MM.1S (cell line): ENCODE measurements at regions not wholly inside any gene's neighbourhood (a gene's known extent, or its start where the extent isn't known, plus 50 kb on each side); places are given as distances from the start of the nearest gene placed in this dataset.

Experiments
- DNase-seq: peaks from one replicate; pipeline ENCODE4 v3.0.0-alpha.2; 2015
- H2AFZ ChIP-seq: fragments of 300-600 bp; sonication (generic); 2 replicates; pipeline ENCODE4 v1.6.0; 2016; ENCODE audit warnings: antibody characterized with exemption, low read length
- H3F3A ChIP-seq: fragments of 300-600 bp; sonication (generic); 2 replicates; pipeline ENCODE4 v1.6.1; 2016; ENCODE audit warnings: mild to moderate bottlenecking, antibody characterized with exemption, low read length, moderate library complexity, mixed read lengths; ENCODE audit not compliant: insufficient read depth
- H3K27ac ChIP-seq: fragments of 300-600 bp; sonication (generic); 2 replicates; pipeline ENCODE4 v1.5.1; 2016; ENCODE audit warnings: mild to moderate bottlenecking, low read length
- H3K27me3 ChIP-seq: fragments of 300-600 bp; sonication (generic); replicated peaks from 2 replicates; pipeline ENCODE4 v1.6.0; 2016; ENCODE audit warnings: low read length; ENCODE audit not compliant: insufficient read depth
- H3K36me3 ChIP-seq: fragments of 300-600 bp; sonication (generic); replicated peaks from 2 replicates; pipeline ENCODE4 v1.6.1; 2016; ENCODE audit warnings: mild to moderate bottlenecking, low read length, mixed read lengths; ENCODE audit not compliant: insufficient read depth
- H3K4me1 ChIP-seq: fragments of 300-600 bp; sonication (generic); 2 replicates; pipeline ENCODE4 v1.6.1; 2016; ENCODE audit warnings: low read length, mixed read lengths
- H3K4me2 ChIP-seq: fragments of 300-600 bp; sonication (generic); 2 replicates; pipeline ENCODE4 v1.6.0; 2016; ENCODE audit warnings: low read depth, low read length
- H3K4me3 ChIP-seq: fragments of 300-600 bp; sonication (generic); 2 replicates; pipeline ENCODE4 v1.5.1; 2016; ENCODE audit warnings: low read length, mixed read lengths
- H3K79me2 ChIP-seq: fragments of 300-600 bp; sonication (generic); 2 replicates; pipeline ENCODE4 v1.6.1; 2016; ENCODE audit warnings: mixed run types, low read length, mixed read lengths
- H3K9ac ChIP-seq: fragments of 300-600 bp; sonication (generic); 2 replicates; pipeline ENCODE4 v1.6.1; 2016; ENCODE audit warnings: low read length, mixed read lengths
- H3K9me2 ChIP-seq: fragments of 300-600 bp; sonication (generic); replicated peaks from 2 replicates; pipeline ENCODE4 v1.6.1; 2016; ENCODE audit warnings: mild to moderate bottlenecking, low read length, mixed read lengths; ENCODE audit not compliant: insufficient read depth
- H3K9me3 ChIP-seq: fragments of 300-600 bp; sonication (generic); replicated peaks from 2 replicates; pipeline ENCODE4 v1.6.1; 2016; ENCODE audit warnings: mild to moderate bottlenecking, low read length, mixed read lengths; ENCODE audit not compliant: insufficient read depth
- H4K20me1 ChIP-seq: fragments of 300-600 bp; sonication (generic); 2 replicates; pipeline ENCODE4 v1.6.1; 2016; ENCODE audit warnings: mild to moderate bottlenecking, low read length, moderate library complexity, mixed read lengths; ENCODE audit not compliant: insufficient read depth
- EZH2 ChIP-seq: fragments of 300-600 bp; sonication (generic); optimal IDR thresholded peaks from 2 replicates; pipeline ENCODE3; 2017; ENCODE audit warnings: low read depth, mild to moderate bottlenecking, antibody characterized with exemption, low read length, mixed read lengths
- EZH2phosphoT487 ChIP-seq: fragments of 300-600 bp; sonication (generic); IDR thresholded peaks from 2 replicates; pipeline ENCODE4 v1.6.1; 2018; ENCODE audit warnings: antibody characterized with exemption, low read length
- TF ChIP-seq, protein P1 (sequence below): fragments of 300-600 bp; sonication (generic); IDR thresholded peaks from 2 replicates; pipeline ENCODE4 v1.5.1; 2016; ENCODE audit warnings: antibody characterized with exemption, low read length, mixed read lengths

DNA sequence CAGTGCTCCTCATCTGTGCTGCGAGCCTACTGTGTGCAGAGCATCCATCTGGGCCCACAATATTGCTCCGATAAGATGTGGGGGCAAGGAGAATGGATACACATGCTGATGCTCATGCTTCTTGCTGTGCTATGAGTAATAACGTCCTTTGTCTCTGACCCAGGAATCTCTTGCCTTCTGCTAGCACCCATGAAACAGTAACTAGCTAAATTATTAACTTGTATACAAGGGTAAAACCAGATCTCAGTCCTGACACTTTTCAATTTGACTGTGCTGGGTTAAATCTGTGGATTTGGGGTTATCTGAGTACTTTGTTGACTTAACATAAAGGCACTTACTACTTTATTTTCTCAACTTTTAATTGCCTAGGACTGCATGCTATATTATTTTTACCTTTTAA lies 357.6 kb downstream of the SLC4A3 start:
- Histone ChIP-seq H3K27ac (no peak overlapping the region), H3K79me2 (no peaks in the 10 kb centered on the region), H3K9me3 (no peaks in the 10 kb centered on the region), H2AFZ (no peak overlapping the region), H3K27me3 (no peaks in the 10 kb centered on the region), H3K36me3 (no peaks in the 10 kb centered on the region), H3K9ac (no peak overlapping the region), H3K4me3 (no peak overlapping the region), H3K4me2 (no peak overlapping the region), H3F3A (no peaks in the 10 kb centered on the region), H4K20me1 (no peaks in the 10 kb centered on the region), H3K4me1 (no peaks in the 10 kb centered on the region), H3K9me2 (no peaks in the 10 kb centered on the region)
- no peak for TF ChIP-seq EZH2
- TF ChIP-seq, protein P1, sequence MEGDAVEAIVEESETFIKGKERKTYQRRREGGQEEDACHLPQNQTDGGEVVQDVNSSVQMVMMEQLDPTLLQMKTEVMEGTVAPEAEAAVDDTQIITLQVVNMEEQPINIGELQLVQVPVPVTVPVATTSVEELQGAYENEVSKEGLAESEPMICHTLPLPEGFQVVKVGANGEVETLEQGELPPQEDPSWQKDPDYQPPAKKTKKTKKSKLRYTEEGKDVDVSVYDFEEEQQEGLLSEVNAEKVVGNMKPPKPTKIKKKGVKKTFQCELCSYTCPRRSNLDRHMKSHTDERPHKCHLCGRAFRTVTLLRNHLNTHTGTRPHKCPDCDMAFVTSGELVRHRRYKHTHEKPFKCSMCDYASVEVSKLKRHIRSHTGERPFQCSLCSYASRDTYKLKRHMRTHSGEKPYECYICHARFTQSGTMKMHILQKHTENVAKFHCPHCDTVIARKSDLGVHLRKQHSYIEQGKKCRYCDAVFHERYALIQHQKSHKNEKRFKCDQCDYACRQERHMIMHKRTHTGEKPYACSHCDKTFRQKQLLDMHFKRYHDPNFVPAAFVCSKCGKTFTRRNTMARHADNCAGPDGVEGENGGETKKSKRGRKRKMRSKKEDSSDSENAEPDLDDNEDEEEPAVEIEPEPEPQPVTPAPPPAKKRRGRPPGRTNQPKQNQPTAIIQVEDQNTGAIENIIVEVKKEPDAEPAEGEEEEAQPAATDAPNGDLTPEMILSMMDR: no peak
- no peak for DNase-seq

DNA sequence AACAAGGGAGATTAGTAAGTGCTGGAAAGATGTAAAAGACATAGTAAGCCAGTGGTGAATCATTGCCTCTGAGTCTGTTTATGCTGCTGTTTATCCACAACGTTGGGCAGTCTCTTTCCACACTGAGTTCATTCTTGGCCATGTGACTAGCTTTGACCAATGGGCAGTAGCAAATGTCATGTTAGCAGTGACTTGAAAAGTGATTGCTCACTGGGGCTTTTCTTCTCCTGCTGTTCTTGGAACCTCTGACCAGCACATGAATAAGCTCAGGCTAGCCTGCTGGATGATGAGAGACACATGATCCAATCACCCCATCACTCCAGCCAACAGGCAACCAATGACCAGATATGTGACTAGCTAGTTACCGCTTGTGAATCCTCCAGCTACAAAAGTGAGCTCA lies 360.4 kb downstream of the SLC4A3 start:
- no peak overlapping the region for H3K4me2 ChIP-seq
- no peaks in the 10 kb centered on the region for H3K36me3 ChIP-seq
- no peaks in the 10 kb centered on the region for H3K27me3 ChIP-seq
- no peak overlapping the region for H3K4me3 ChIP-seq
- H3K4me1 ChIP-seq: no peaks in the 10 kb centered on the region
- no peaks in the 10 kb centered on the region for H3F3A ChIP-seq
- H2AFZ ChIP-seq: no peak overlapping the region
- no peaks in the 10 kb centered on the region for H3K79me2 ChIP-seq
- H3K27ac ChIP-seq: no peak overlapping the region
- no peak for DNase-seq
- H4K20me1 ChIP-seq: no peaks in the 10 kb centered on the region
- no peak for TF ChIP-seq EZH2
- no peak for TF ChIP-seq EZH2phosphoT487
- TF ChIP-seq, protein P1: no peak
- H3K9me2 ChIP-seq: no peaks in the 10 kb centered on the region
- H3K9me3 ChIP-seq: no peaks in the 10 kb centered on the region
- no peak overlapping the region for H3K9ac ChIP-seq

- H3K9ac ChIP-seq: no peak overlapping the region
- no peaks in the 10 kb centered on the region for H3K79me2 ChIP-seq
- no peaks in the 10 kb centered on the region for H3K9me2 ChIP-seq
- H3K27ac ChIP-seq: no peak overlapping the region
- no peaks in the 10 kb centered on the region for H3K27me3 ChIP-seq
- H3K4me1 ChIP-seq: no peaks in the 10 kb centered on the region
- no peaks in the 10 kb centered on the region for H3F3A ChIP-seq
- H4K20me1 ChIP-seq: no peaks in the 10 kb centered on the region
- no peak overlapping the region for H3K4me2 ChIP-seq
- no peaks in the 10 kb centered on the region for H3K36me3 ChIP-seq
- H3K9me3 ChIP-seq: no peaks in the 10 kb centered on the region
- no peak for DNase-seq
- no peak overlapping the region for H2AFZ ChIP-seq
- TF ChIP-seq, protein P1: no peak
- TF ChIP-seq EZH2phosphoT487 (no peak), EZH2 (no peak)
- no peak overlapping the region for H3K4me3 ChIP-seq
Observed at GRCh38 chr2:219989744-219990143, 362.3 kb downstream of the SLC4A3 start.

GRCh38 chr2:219991116-219991515 lies 363.7 kb downstream of the SLC4A3 start:
- no peak for DNase-seq
- H3K4me2 ChIP-seq: no peak overlapping the region
- no peak overlapping the region for H3K4me3 ChIP-seq
- no peaks in the 10 kb centered on the region for H3K36me3 ChIP-seq
- H3K9me2 ChIP-seq: no peaks in the 10 kb centered on the region
- no peak overlapping the region for H3K9ac ChIP-seq
- H3F3A ChIP-seq: no peaks in the 10 kb centered on the region
- H3K27ac ChIP-seq: no peak overlapping the region
- no peak overlapping the region for H2AFZ ChIP-seq
- H3K9me3 ChIP-seq: no peaks in the 10 kb centered on the region
- no peaks in the 10 kb centered on the region for H3K79me2 ChIP-seq
- H4K20me1 ChIP-seq: no peaks in the 10 kb centered on the region
- H3K27me3 ChIP-seq: no peaks in the 10 kb centered on the region
- no peaks in the 10 kb centered on the region for H3K4me1 ChIP-seq
- TF ChIP-seq EZH2phosphoT487 (no peak), EZH2 (no peak)
- TF ChIP-seq, protein P1: no peak
